ENCODE measurements at regions not wholly inside any gene's neighbourhood (a gene's known extent, or its start where the extent isn't known, plus 50 kb on each side); places are given as distances from the start of the nearest gene placed in this dataset.

- no peak for TF ChIP-seq CTCF (optimal IDR thresholded peaks at IDR 0.05 in 1 of 3, IDR thresholded peaks at IDR 0.05 in 1 of 3, conservative IDR thresholded peaks at IDR 0.05 in 1 of 3; ENCODE audit: extremely low read depth in 1 of 3, insufficient read depth in 2 of 3, low read length in 3 of 3)
- no peak for TF ChIP-seq EZH2 (IDR thresholded peaks at IDR 0.05; ENCODE audit: low read length)
Measured at GRCh38 chr9:14985419-14985818, 75.2 kb upstream of the FREM1 start.
